KBM-7 (cell line): ENCODE measurements at regions not wholly inside any gene's neighbourhood (a gene's known extent, or its start where the extent isn't known, plus 50 kb on each side); places are given as distances from the start of the nearest gene placed in this dataset.

ENCODE experiments used
- DNase-seq: peaks from one replicate; pipeline ENCODE4 v3.0.0-alpha.2; 2015
- in situ Hi-C: fragments of 300-500 bp; cut with MboI; formaldehyde crosslinking; loops from 2 replicates; pipeline ENCODE4 v1.14.3; 2020; ENCODE audit warnings: low sequenced_read_pairs, low pct_unique_long_range_greater_than_20kb, mixed read lengths

DNA sequence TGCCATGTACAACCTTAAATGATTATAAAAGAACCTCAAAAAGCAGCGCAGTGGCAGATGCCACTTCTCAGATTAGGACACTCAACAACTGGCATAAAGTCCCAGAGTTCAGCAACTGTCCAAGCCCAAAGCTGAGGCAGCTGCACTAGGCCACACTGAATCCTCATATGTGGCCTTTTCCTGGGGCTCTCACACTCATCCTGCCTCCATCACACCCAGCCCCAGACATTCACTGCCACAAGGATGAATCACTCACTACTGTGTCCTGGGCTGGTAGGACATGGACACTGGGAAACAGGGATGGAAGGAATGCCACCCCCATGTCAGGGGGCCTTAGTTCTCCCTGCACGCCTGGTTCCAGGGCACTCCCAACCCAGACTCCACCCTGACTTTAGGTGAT is 547.7 kb downstream of the TNS3 start:
- in situ Hi-C loops: no loop called here
- no peak for DNase-seq

DNA sequence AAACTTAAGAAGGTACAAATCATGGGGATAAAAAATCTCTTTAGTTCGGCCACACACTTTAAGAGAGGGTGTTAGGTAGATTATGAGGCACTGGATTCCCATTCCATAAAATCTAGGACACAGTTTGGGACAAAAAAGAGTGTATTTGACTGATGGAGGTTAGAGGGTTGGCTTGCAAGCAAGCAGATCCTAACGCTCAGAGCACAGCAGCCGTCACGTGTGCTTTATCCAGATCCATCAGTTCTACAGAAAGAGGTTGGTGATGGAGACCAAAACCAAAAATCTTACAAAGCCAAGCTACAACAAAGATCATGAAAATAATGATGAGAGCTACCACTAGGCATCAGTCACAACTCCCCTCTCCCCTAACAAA is 549.4 kb downstream of the TNS3 start:
- DNase-seq: no peak
- in situ Hi-C loops: no loop called here

DNA sequence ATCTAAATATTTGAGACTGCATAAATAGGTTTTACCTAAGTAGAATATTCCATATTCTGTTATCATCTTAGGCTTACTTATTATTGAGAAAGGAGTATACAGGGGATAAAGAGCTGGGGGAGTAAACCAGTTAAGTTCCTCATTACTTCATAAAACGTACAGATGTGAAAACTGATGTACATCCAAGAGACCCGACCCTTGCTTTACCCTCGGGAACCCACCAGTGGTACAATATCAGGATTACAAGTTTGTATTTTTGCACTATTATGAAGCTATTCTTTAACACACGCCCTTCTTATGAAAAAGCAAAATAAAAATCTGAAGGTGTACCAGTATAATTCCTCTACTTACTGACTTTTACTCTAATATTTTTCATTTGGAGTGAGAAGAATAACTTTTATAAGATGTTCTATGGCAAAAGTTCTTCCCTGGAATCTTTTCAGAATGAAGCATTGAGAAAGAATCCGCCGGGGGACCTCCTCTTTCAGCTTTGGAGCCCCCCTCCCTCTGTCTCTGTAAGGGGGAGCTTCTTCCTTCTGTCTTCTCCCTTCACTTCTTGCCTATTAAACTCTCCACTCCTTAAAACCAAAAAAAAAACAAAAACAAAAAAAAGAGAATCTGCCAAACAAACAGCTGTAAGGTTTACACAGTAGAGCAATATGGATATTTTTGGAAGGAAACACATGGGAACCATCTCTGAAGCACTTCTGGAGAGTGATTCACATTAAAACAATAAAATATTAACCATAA is 550.0 kb downstream of the TNS3 start:
- in situ Hi-C loops: no loop called here
- DNase-seq: no peak

DNA sequence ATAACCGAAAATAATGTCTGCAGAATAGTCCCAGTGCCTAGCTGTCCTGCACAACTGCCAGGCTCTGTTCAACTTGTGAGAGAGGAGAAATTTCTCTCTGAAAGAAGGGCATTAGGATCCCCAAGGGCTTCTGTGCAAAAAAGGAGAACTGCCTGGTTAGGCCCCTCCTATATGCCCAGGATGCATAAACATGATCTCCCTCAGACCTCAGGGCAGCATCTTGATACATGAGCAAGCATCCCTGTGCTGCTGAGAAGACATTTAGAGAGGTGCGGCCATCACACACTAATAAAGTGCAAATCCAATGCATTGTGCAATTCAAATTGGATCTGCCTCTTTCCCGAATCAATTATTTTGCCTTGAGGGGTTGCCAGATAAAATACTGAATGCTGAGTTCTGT is 553.6 kb downstream of the TNS3 start:
- in situ Hi-C loops: no loop called here
- no peak for DNase-seq

DNA sequence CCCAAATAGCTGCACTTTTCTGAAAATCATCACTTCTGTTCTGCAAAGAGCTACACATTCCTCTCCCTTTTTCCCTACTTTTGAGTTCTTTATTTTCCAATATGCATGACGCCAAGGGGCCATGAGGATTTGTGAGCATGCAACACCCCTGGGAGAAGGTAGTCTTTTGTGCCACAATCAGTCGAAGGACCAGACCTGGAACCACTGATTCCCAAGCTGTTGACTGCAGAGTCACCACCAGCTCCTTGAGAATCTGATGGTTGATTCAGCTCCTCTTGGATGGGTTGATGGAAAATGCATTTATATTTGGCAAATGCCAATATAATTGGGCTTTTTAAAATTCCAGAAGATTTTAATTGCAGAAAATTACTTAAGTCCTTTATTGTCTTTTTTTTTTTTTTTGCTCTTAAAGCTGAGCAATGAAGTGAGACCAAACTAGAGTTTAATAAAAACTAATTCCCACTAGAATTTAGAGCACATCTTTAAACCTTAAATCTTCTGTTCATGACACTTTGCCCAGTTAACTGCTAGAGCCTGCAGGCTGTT is 554.1 kb downstream of the TNS3 start:
- no peak for DNase-seq
- in situ Hi-C loops: no loop called here

DNA sequence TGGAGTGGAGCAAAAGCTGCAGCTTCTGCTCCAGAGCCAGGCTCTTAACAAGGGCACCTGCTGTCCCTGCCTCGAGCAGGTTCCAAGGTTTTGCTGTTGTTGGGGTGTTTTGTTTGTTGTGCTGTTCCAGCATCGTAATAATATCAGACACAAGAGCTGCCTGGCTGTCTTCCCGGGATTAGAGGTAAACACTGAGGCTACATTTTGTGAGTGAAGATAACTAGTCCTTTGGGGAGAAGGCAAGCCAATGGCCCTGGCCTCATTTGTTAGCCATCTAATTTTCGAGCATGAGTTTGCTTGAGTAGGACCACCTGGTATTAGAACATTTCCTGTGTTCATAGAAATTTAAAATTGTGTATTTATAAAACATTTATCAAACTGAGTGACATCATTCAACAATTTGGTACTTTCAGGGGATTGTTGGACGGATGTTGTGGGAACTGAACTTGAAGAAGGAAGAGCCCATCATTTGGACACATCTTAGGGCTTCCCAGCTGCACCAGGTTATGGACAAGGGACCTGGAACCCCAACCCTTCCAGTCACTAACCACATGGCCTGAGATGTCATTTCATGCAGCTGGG is 555.0 kb downstream of the TNS3 start:
- in situ Hi-C loops: no loop called here
- no peak for DNase-seq

DNA sequence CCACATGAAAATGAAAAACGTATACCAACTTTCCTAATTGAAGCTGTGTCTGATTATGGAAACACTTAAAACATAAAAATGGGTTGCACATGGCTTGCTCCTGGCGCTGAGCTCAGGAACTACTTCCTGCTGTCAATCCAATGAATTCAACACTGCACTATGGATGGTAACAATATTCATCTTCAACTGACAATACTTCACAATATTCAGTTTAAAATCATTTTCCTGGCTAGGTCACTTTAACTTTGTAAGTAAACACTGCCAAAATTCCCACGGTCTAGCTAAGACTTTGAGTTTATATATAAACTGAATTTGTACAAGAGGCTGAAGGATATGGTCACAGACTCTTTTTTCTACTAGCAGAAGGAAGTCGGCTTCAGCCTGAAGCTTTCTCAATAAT is 556.9 kb downstream of the TNS3 start:
- in situ Hi-C loops: no loop called here
- no peak for DNase-seq

DNA sequence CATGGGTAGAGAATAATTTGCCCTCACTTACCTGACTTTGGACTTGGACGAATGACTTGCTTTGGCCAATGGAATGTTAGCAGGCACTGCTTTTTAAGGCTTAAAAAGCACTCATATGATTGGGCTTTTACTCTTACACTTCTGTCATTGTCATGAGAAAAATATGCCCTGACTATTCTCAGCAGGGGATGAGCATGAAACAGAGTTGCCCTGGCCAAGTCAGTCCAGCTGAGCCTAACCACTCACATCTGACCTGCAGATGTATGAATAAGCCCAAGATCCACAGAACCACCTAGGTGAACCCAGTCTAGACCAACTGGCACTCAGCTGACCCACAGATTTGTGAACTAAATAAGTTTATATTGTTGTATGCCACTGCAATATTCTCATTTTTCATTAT is 573.5 kb downstream of the TNS3 start:
- in situ Hi-C loops: no loop called here
- no peak for DNase-seq

DNA sequence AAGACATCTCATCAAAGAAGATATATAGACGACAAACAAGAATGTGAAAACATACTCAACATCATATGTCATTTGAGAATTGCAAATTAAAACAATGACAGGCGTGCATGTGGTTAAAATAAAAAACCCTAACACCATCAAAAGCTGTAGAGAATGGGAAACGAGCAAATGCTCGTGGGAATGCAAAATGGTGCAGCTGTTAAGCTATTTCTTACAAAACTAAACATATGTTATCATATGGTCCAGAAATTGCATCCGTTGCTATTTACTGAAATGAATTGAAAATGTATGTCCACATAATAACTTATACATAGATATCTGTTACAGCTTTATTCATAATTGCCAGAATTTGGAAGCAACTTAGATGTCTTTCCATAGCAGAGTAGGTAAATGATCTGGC is 574.4 kb downstream of the TNS3 start:
- DNase-seq: no peak
- in situ Hi-C loops: no loop called here

DNA sequence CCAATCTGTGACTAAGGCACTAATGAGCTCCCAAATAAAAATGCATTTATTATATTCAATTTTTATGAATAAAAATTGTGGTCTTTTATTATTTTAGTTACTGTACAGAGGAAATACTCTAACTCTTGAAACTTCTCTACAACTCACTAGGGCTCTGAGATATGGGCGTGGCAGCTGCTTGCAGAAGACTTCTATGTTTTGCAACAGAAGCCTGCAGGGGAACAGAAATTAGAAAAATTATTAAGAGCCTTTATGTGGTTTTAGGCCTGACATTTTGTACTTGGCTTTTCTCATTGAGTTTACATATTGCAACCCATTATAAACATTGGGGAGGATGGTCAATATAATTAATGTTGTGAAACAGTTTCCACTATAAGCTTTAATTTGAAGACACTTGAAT is 581.4 kb downstream of the TNS3 start:
- no peak for DNase-seq
- in situ Hi-C loops: no loop called here

DNA sequence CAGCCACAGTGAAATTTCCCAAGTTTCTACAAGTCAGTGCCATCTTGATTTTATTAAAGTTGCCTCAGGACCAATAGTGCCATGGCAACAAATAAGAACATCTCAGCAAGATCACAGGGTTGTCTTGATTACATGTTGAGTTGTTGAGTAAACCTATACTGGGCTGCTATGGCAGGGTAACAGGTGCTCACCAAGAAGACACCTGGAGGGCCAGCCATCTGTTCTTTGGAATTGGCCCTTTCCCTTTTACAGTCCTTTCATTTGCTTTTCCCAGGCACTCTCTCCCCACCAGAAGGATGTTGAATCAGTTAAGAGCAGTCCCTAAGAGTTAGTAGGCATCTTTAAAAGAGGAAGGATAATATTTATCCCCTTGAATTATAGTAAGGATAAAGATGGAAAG is 582.0 kb downstream of the TNS3 start:
- in situ Hi-C loops: no loop called here
- no peak for DNase-seq

DNA sequence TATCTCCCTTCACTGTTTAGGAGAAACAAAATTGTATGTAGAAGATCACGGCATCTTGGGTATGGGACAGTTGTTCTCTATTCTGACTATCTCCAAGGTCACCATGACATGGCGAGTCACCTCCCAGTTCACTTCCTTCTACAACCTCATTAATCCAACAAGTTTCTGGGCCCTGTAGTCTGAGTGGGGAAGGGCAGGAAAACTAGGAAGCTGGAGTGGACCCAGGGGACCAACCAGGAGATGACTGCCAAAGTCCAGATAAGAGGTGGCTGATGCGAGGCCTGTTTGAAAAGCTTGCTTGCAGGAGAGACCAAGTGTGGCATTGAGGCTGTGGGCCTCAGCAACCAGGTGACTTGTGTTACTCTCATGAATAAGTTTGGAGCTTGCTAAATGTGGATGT is 584.9 kb downstream of the TNS3 start:
- in situ Hi-C loops: no loop called here

DNA sequence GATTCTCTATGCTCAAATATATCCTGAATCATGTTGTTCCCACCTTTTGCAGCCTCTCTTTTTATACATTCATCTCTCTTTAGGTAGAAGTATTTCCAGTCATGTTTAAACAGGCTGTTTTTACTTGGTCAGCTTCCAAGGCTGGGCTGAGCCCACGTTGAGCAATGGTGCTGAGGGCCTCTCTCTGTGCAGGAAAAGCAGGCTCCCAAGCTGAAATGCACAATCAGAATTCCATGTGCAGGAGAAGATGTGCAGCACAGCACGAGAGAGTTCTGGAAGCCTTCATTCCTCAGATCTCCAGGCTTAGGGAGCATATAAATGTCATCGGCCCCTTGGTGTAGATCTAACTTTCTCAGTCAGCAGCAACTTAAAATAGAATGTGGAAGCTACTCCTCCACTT is 588.5 kb downstream of the TNS3 start:
- no peak for DNase-seq
- in situ Hi-C loops: no loop called here

More for the DNA sequence above, 584.9 kb downstream of the TNS3 start:
- no peak for DNase-seq

DNA sequence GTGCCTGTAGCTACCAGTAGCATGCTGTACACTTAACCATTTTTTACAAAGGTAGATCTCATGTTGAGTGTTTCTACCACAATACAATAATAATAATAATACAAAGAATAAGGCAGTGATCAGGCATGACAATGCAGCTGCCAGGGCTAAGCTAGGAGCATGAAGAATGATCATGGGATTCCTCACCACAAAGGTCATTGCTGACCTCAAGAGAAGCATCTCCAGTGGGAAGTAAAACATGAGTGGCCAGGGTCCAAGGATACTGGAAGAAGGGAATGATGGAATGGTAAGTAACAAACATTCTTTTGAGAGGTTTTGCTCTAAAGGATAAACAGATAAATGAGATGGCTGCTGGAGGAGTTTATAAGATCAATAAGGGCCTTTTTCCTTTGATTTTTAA is 591.1 kb downstream of the TNS3 start:
- in situ Hi-C loops: no loop called here
- no peak for DNase-seq

DNA sequence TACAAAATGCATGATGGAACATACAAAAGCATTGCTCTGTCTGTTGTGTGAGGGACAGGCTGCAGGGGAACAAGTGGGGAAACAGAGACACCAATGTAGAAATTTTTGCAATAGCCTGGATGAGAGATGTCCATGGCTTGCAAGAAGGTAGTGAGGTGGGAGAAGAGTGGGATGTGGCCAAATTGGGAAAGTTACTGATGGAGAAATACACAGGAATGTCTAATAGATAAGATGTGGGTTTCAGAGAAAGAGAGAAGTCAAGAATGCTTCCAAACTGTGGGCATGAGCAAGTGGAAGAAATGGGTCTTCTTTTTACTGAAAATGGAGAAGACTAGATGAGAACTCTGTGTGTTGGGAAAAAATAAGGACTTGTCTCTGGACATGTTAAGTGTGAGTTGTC is 592.7 kb downstream of the TNS3 start:
- DNase-seq: no peak
- in situ Hi-C loops: no loop called here

DNA sequence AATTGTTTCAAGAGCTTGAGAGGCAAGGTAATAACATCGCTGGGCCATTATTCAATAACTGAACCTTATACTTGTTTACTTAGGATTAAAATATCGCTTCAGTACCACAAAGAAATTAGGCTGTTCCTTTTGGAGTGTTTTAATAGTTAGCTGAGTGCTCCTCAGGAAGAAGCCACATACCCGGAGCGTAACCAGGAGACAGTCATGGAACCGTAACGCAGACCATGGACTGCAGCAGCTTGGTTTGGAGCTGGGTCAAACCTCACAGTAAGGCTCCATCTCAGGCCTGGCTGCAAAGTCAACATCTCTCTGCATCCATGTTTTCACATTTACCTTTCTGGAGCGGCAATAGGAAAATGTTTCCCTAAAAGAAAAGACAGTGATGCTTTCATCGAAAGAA is 599.0 kb downstream of the TNS3 start:
- in situ Hi-C loops: no loop called here
- no peak for DNase-seq

DNA sequence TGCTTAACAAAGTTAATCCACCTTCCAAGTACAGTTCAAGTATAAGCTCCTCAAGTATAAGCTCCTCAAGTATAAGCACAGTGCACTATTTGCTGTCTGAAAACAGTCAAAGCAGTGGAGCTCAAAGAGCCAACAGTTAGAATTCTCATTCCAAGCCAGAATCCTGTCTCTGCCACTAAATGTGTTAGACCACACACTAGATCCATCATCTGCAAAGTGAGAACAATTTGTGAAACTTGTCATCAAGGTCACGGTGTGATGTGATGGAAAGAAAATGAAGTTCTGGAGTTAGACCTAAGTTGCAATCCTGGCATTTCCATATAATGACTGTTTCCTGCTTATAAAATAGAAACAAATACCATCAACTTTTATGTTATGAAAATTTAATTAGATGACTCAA is 602.5 kb downstream of the TNS3 start:
- no peak for DNase-seq
- in situ Hi-C loops: no loop called here

DNA sequence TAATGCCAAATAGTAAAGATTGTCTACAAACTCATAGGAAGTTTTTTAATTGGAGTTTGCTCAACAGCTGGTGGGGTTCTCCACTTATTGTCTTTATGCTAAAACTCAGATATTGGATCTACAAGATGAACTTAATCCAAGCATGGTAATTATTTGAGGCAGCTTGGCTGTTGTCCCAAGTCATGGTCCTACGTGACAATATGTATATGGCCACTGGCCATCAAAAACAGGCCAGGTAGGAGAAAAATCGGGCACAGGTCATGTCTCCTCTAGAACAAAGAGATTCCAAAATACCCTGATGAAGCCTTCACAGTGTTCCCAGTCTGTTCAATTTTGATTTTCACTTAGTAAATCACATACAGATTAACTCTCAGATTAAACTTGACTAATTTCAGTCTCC is 606.4 kb downstream of the TNS3 start:
- DNase-seq: no peak
- in situ Hi-C loops: no loop called here

DNA sequence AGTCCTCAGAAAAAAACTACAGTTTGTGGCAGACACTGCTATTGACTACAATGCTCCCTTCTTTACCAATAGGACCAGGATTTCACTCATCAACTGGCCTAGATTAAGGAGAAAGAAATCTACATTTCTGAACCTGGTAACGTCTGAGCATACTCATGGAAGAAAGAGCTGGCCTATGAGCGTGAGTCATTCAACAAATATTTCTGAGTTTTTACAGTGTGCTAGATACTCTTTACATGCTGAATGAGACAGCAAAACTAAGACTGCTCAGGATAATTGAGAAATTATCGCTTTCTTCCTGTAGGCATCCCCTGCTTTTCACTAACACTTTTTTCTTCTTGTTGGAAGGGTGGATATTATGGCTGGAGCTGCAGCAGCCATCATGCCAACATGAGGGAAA is 609.7 kb downstream of the TNS3 start:
- in situ Hi-C loops: no loop called here
- DNase-seq: no peak

DNA sequence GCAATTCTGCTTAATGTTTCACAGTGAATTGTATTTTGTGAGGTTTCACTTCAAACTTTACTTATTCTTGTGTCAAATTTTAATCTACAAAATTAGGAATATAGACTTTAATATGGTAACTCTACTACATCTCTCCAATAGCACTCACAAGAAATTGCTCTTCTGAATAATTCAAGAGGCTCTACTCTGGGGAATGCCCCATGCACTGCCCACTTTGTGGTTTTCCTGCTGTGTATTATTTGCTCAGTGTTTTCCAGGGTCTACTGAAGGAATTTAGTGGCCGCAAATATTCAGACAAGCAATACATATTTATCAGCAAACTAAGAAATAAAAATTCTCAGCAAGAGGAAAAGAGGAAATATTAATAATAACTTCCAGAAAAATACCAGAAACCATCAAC is 611.4 kb downstream of the TNS3 start:
- in situ Hi-C loops: no loop called here
- DNase-seq: no peak

DNA sequence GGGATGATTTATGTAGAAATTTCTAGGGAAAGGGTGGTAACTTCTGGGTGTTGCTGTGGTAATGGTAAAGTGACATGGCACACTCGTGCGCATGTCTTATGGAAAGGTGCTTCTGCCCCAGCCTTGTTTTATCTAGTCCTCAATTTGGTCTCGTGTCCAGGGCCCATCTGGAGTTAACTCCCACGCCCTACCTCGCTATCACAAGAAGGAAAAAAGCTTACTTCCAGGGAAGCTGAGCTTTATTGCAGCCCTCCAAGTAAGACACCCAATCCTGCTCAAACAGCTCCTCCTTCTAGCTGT is 611.8 kb downstream of the TNS3 start:
- in situ Hi-C loops: no loop called here
- DNase-seq: no peak
